ENCODE measurements at regions not wholly inside any gene's neighbourhood (a gene's known extent, or its start where the extent isn't known, plus 50 kb on each side); places are given as distances from the start of the nearest gene placed in this dataset.

DNA sequence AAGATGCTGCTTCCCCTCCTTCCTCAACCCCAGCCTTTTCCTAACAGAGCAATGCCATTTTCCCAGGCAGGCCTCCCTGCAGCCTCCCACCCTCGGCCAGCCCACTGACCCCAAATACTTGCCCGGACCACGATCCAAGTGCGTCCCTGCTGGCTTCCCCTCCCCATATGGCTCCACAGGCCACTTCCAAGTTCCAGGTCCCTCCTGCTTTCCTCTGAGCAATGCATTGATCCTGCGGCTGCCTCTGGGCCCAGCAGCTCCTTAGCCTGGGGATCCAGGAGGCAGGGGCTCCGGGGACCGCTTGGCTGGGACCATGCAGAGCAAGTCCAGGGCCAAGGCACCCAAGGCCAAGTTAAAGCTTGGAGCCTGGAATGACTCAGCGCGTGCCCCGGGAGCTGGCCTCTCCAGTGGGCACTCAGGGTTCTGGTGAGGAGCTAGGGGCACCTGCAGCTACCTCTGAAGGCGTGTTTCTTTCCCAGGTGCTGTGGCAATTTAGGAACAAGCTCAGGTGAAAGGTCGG, 51.9 kb upstream of the ENPP7 start (continued):
- TF ChIP-seq, protein P1, sequence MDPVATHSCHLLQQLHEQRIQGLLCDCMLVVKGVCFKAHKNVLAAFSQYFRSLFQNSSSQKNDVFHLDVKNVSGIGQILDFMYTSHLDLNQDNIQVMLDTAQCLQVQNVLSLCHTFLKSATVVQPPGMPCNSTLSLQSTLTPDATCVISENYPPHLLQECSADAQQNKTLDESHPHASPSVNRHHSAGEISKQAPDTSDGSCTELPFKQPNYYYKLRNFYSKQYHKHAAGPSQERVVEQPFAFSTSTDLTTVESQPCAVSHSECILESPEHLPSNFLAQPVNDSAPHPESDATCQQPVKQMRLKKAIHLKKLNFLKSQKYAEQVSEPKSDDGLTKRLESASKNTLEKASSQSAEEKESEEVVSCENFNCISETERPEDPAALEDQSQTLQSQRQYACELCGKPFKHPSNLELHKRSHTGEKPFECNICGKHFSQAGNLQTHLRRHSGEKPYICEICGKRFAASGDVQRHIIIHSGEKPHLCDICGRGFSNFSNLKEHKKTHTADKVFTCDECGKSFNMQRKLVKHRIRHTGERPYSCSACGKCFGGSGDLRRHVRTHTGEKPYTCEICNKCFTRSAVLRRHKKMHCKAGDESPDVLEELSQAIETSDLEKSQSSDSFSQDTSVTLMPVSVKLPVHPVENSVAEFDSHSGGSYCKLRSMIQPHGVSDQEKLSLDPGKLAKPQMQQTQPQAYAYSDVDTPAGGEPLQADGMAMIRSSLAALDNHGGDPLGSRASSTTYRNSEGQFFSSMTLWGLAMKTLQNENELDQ (tag by site-specific recombination; IDR thresholded peaks at IDR 0.05; ENCODE audit: low read depth): no peak
- TF ChIP-seq ZNF626 (tag by site-specific recombination; IDR thresholded peaks at IDR 0.05) (no peak), ZNF394 (tag by site-specific recombination; IDR thresholded peaks at IDR 0.05; ENCODE audit: borderline replicate concordance) (no peak), ZNF658 (tag by site-specific recombination; IDR thresholded peaks at IDR 0.05) (no peak), ZNF677 (tag by site-specific recombination; IDR thresholded peaks at IDR 0.05) (no peak)

DNA sequence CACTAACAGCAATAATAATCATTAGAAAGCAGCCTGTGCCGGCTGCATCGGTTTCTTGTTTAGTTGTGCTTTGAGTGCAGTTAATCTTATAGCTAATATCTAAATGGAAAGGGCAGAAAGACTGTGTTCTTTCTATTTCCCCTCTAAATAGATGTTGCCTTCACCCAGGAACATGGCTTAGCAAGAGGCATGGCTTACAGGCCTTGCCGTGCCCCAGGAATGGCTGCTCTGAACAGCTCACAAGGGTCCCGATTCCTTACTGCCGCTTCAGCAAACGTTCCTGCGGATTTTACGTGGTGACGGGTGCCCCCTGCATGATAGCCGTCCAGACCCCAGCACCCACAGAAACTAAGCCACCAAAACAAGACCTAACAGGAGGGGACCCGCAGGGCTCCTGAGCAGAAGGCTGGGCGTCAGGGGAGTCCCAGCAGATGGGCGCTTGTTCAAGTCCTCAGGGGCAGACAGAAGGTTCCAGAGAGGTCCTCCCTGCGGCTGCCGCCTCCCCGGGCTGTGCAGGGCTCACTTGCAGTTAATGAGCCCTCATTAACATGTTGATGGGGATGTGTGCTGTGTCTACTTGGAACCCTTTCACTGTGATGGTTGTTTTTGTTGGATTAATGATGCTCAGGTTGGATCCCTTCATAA, 52.5 kb upstream of the ENPP7 start:
- H3K9me3 ChIP-seq (ENCODE audit: control insufficient read depth, insufficient read depth, low read depth, low read length): no peaks in the 10 kb centered on the region
- ChIA-PET POLR2A (no interaction called here), CTCF (no interaction called here)
- no peak overlapping the region for H3K4me3 ChIP-seq (ENCODE audit: low read depth, low read length)
- TF ChIP-seq ZNF677 (tag by site-specific recombination; IDR thresholded peaks at IDR 0.05) (no peak), ZNF140 (tag by site-specific recombination; IDR thresholded peaks at IDR 0.05) (no peak), ZNF157 (tag by site-specific recombination; IDR thresholded peaks at IDR 0.05) (no peak), ZNF19 (tag by site-specific recombination; IDR thresholded peaks at IDR 0.05; ENCODE audit: low read depth) (no peak), ZNF169 (tag by site-specific recombination; IDR thresholded peaks at IDR 0.05) (no peak), ZFP3 (tag by site-specific recombination; IDR thresholded peaks at IDR 0.05; ENCODE audit: low read depth) (no peak)
- TF ChIP-seq, protein P2, sequence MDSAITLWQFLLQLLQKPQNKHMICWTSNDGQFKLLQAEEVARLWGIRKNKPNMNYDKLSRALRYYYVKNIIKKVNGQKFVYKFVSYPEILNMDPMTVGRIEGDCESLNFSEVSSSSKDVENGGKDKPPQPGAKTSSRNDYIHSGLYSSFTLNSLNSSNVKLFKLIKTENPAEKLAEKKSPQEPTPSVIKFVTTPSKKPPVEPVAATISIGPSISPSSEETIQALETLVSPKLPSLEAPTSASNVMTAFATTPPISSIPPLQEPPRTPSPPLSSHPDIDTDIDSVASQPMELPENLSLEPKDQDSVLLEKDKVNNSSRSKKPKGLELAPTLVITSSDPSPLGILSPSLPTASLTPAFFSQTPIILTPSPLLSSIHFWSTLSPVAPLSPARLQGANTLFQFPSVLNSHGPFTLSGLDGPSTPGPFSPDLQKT (IDR thresholded peaks at IDR 0.05; ENCODE audit: borderline replicate concordance, low read depth, low read length): no peak
- H3K36me3 ChIP-seq (ENCODE audit: control insufficient read depth in 2 of 2, insufficient read depth in 1 of 2, low read length in 2 of 2): no peaks in the 10 kb centered on the region
- no peak overlapping the region for H3K27ac ChIP-seq (ENCODE audit: extremely low read depth, low read depth, low read length)
- H3K4me1 ChIP-seq (ENCODE audit: control insufficient read depth, insufficient read depth, low read length): no peaks in the 10 kb centered on the region

DNA sequence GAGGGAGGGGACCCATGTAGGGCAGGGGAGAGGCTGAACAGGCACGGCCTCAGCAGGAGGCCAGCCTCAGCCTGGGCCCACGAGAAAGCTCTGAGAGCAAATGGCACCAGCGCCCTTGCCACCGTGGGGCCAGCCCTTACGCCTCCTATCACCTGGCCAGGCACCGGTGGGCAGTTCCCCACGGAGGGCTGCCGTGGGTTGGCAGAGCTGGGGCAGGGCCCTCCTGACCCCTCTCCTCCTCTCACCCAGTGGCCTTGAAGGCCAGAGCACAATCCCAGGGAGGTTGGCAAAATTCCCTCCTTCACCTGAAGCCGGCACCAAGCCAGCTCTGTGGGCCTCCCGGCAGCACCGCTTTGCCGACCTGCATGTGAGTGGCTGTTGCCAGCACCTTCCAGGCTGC, 53.1 kb upstream of the ENPP7 start:
- Histone ChIP-seq H3K4me1 (ENCODE audit: control insufficient read depth, insufficient read depth, low read length) (no peaks in the 10 kb centered on the region), H3K27ac (ENCODE audit: extremely low read depth, low read depth, low read length) (no peak overlapping the region), H3K4me3 (ENCODE audit: low read depth, low read length) (no peak overlapping the region), H3K36me3 (ENCODE audit: control insufficient read depth in 2 of 2, insufficient read depth in 1 of 2, low read length in 2 of 2) (no peaks in the 10 kb centered on the region), H3K9me3 (ENCODE audit: control insufficient read depth, insufficient read depth, low read depth, low read length) (no peaks in the 10 kb centered on the region)
- CTCF ChIA-PET: no interaction called here
- POLR2A ChIA-PET: no interaction called here
- TF ChIP-seq ZNF132 (tag by site-specific recombination; IDR thresholded peaks at IDR 0.05; ENCODE audit: borderline replicate concordance) (no peak), ZNF214 (tag by site-specific recombination; IDR thresholded peaks at IDR 0.05; ENCODE audit: borderline replicate concordance) (no peak), ZNF426 (tag by site-specific recombination; IDR thresholded peaks at IDR 0.05) (no peak), ZSCAN16 (tag by site-specific recombination; IDR thresholded peaks at IDR 0.05) (no peak), ZNF600 (tag by site-specific recombination; IDR thresholded peaks at IDR 0.05) (no peak), REPIN1 (tag by site-specific recombination; IDR thresholded peaks at IDR 0.05; ENCODE audit: low read depth) (no peak), ZNF19 (tag by site-specific recombination; IDR thresholded peaks at IDR 0.05; ENCODE audit: low read depth) (no peak), ZNF433 (tag by site-specific recombination; IDR thresholded peaks at IDR 0.05; ENCODE audit: low read depth) (no peak), WT1 (tag by site-specific recombination; IDR thresholded peaks at IDR 0.05) (no peak), HOXA7 (CRISPR knock-in tag; IDR thresholded peaks at IDR 0.05; ENCODE audit: borderline replicate concordance) (no peak), ZNF112 (tag by site-specific recombination; IDR thresholded peaks at IDR 0.05) (no peak), ZNF596 (tag by site-specific recombination; IDR thresholded peaks at IDR 0.05) (no peak), ZNF133 (tag by site-specific recombination; IDR thresholded peaks at IDR 0.05) (no peak), ZNF10 (tag by site-specific recombination; IDR thresholded peaks at IDR 0.05) (no peak)
- TF ChIP-seq, protein P3, sequence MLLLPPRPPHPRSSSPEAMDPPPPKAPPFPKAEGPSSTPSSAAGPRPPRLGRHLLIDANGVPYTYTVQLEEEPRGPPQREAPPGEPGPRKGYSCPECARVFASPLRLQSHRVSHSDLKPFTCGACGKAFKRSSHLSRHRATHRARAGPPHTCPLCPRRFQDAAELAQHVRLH (tag by site-specific recombination; IDR thresholded peaks at IDR 0.05): no peak

Data from HEK293 (cell line).